ENCODE measurements at regions not wholly inside any gene's neighbourhood (a gene's known extent, or its start where the extent isn't known, plus 50 kb on each side); places are given as distances from the start of the nearest gene placed in this dataset.

DNA sequence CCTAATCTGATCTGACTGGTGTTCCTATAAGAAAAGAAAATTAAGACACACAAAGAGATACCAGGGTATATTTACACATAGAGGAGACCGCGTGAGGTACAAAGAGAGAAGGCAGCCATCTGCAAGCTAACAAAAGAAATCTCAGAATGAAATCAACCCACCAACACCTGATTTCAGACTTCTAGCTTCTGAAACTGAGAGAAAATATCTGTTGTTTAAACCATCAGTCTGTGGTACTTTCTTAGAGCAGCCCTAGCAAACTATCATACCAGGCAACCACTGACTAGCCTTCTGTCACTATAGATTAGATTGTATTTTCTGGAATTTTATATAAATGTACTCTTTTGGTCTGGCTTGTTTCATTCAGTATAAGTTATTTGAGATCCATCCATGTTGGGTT, 779.3 kb upstream of the ACO1 start:
- in situ Hi-C loops (cut with HindIII; ENCODE audit: low sequenced_read_pairs) = no loop called here

DNA sequence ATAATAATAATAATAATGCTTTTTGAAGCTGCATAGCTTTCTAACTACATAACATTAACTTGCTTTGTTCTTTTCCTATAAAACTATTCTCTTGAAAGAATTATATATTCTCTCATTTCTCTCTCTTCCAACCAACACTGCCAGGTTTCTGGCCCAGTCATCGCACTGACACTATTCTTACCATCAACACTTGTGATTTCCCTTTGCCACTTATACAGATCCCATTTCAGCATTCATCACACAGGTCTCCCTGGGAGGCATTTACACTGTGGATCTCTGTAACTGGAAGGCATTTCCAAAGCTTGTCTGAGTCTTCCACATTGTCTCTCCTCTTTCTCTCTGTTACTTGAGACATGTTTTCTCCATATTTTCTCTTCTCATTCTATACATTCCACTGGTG, 777.8 kb upstream of the ACO1 start:
- in situ Hi-C loops (cut with HindIII; ENCODE audit: low sequenced_read_pairs) = no loop called here

DNA sequence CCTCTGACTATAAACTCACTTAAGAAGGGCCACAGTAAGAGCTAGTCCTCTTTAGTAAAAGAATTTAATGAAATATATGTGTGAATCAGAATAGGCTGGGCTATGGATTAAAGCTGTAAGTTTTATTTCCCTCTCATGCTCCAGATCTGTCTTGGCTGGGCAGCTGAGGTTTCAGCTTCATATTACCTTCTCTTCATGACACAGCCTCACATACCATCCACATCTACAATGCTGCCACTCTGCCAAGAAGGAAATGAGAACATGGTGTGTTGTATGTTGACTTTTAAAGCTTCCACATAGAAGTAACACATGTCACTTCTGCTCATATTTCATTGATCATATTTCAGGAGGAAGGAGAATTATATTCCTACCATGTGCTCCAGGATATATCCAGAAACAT, 776.0 kb upstream of the ACO1 start:
- in situ Hi-C loops (cut with HindIII; ENCODE audit: low sequenced_read_pairs) = no loop called here

DNA sequence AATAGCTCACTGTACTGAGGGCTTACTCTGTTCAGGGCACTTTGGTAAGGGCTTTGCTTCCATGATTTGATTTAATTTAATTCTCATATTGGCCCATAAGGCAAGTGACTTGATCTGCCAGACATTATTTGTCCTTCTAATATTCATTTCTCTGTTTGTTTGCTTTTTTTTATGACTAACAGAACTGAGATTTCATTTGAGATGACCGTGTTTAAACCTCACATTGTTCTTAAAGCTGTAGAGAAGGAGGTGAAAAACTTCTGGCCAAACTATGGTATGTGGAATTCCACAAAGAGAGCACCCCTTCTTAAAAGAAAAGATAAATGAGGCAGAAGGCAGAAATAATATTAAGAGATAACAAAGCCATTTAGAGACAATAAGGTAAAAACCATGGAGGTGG, 775.6 kb upstream of the ACO1 start:
- in situ Hi-C loops (cut with HindIII; ENCODE audit: low sequenced_read_pairs) = no loop called here

- in situ Hi-C loops (cut with HindIII; ENCODE audit: low sequenced_read_pairs) = no loop called here
These were observed 772.0 kb upstream of the ACO1 start for GRCh38 chr9:31612336-31613030.

DNA sequence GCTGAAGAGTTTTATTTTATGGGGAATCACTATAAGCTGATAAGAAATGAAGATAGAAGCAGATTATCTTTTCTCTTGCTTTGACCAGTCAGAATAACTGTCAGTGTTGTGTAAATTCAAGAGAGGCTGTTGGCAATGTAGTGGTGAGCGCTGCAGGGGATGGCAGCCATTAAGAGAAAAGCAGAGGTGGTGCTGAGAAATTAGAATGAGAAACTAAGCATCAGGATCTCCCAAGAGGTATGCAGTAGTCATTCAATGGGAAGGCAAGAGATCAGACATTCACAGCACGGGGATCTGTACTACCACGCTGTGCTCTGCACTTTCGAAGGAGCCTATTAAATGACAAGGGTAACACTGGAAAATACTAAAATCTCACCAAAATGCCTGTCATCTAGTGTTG, 768.5 kb upstream of the ACO1 start:
- in situ Hi-C loops (cut with HindIII; ENCODE audit: low sequenced_read_pairs) = no loop called here

DNA sequence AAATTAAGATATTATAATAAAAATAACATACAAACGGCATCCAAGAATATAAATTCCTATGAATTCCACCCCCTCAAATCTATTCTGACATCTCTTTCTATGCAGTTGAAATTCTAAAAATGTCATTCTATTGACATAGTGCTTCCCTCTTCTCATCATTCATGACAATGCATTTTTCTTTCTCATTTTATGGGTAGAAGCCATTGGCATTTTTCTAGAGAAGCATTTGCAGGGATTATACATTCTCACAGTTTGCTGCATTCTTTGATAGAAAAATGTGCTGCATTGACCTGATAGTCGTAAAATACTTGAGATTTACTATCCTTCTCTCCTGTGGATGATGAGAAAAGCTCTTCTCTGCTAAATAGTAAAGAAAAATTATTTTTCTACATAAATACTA, 760.9 kb upstream of the ACO1 start:
- in situ Hi-C loops (cut with HindIII; ENCODE audit: low sequenced_read_pairs) = no loop called here

GRCh38 chr9:31629292-31629691, 755.2 kb upstream of the ACO1 start:
- in situ Hi-C loops (cut with HindIII; ENCODE audit: low sequenced_read_pairs) = no loop called here

DNA sequence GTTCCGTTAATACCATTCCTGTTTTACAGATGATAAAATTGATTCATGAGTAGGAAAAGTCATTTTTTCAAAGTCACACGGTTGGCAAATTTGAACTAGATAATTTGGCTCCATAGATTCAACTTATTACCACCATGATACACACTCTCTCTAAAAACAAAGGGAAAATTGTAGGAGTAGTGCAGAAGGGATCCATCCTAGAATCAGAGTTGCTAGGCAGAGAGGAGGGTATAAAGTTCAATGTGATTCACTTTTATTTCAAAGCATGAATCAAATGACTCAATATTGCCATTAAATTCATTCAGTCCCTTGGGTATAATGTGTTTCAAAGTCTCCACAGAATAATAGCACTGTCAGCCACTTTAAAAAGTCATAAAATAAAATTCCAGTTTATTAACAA, 747.2 kb upstream of the ACO1 start:
- in situ Hi-C loops (cut with HindIII; ENCODE audit: low sequenced_read_pairs) = no loop called here

DNA sequence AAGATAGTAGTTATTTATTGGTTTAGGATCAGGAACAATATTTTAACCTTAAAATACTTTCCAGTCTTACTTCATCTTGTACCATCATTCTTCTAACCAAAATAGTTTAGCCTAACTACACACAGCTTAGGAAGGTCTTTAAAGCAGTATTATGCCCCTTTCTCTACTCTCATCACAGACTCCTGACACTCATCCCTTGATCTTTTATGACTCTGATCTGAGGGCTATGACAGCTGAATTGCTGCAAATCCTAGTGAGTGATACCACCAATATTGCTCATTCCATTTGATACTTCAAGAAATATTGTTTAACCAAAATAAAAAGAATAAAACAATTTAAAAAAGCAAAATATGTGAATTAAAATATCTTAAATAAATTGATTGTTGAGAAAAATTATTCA, 746.6 kb upstream of the ACO1 start:
- in situ Hi-C loops (cut with HindIII; ENCODE audit: low sequenced_read_pairs) = no loop called here

DNA sequence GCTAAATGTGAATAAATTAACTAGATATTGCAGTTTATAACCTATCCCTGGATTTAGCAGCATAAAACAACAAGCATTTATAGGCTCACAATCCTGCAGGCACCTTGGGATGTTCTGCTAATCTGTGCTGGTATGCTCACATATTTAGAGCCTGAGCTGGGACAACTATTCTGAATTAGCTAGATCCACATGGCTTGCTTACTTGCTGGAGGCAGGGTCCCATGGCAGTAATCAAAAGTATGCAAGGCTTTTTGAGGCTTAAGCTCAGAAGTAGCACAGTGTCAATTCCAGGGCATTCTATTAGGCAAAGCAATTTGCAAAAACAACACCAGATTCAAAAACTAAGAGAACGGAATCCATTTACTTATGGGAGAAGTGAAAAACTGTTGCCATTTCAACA, 745.0 kb upstream of the ACO1 start:
- in situ Hi-C loops (cut with HindIII; ENCODE audit: low sequenced_read_pairs) = no loop called here

DNA sequence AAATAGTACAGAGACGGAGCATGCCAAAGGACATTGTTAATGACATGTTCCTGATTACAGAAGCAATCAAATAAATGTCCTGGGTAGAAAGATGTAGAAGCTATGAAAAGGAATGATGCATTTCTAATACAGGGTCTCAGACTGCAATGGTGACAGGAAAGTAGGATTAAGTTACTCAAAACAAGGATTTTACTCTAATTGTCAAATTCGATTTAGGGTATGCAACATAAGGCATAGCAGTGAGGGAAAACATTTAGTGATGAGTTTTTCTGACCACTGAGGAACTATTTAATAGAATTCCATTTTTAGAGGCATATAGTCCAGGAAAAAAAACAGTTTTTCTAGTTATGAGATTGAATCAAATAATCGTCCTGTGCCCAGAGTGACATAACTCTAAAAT, 715.1 kb upstream of the ACO1 start:
- in situ Hi-C loops (cut with HindIII; ENCODE audit: low sequenced_read_pairs) = no loop called here

DNA sequence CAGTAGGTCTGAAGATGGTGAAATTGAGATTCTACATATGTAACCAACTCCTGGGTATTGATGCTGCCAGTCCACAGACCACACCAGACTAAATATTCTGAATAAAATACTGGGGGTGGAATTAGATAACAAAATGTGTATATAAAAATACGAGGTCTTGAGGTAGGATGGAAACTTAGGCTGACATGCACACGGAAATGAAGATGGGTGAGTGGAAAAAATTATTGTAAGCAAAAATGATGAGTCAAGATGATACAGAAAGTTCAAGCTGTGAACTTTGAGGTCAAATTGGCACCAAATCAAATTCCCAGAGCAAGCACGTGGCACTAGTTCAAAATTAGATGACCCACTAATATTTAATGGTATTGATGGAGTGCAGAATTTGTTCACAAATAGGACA, 713.4 kb upstream of the ACO1 start:
- in situ Hi-C loops (cut with HindIII; ENCODE audit: low sequenced_read_pairs) = no loop called here

- in situ Hi-C loops (cut with HindIII; ENCODE audit: low sequenced_read_pairs) = no loop called here
These were observed 710.2 kb upstream of the ACO1 start for GRCh38 chr9:31674264-31674663.

DNA sequence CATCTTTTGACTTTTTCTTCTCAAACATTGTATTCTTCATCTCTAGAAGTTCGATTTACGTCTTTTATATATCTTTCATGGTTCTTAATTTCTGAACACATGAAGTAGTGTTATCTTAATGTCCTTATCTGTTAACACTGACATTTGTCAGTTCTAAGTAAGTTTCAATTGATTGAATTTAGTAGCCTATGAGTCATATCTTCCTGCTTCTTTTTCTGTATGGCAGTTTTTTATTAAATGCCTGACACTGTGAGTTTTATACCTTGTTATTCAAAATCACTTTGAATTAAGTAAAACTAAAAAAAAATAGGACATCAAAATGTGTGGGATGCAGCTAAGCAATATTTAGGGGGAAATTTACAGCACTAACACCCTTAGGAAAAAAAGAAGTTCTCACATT, 707.0 kb upstream of the ACO1 start:
- in situ Hi-C loops (cut with HindIII; ENCODE audit: low sequenced_read_pairs) = no loop called here

- in situ Hi-C loops (cut with HindIII; ENCODE audit: low sequenced_read_pairs) = no loop called here
These were observed 706.6 kb upstream of the ACO1 start for GRCh38 chr9:31677877-31678276.

DNA sequence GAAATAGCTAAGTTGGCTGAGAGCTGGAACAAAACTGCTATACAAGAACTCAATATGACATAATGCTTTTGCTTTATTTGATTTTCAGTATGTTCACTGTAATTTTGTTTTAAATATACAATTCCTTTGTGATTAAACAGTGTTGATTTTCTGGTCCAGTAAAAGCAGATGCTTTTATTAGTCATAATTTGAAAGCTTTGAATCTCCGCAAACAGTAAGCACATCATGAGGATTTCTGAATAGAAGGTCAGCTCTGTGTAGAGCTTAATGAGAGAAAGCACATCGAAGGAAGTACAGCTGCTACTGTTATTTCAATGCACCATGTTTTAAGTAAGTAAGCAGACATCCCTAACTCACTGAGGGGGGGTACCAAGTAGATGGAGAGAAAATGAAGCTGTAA, 701.3 kb upstream of the ACO1 start:
- in situ Hi-C loops (cut with HindIII; ENCODE audit: low sequenced_read_pairs) = no loop called here

DNA sequence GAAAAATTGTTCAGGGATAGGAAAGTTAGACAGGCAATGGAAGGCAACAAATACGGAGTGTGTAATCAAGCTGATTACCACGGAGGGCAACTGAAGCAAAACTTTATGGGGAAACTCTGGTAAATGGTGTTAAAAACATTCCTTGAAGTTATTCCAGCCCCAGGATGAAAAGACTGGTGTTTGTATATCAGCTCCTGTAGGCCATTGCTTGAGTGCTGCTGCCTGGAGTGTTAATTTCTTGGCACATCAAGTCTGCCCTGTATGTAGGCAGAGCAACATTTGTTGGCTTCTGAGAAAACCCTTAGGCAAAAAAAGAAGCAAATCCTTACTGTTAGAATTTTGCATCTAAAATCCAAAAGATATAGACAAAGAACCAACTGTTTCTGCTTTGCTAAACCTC, 686.5 kb upstream of the ACO1 start:
- in situ Hi-C loops (cut with HindIII; ENCODE audit: low sequenced_read_pairs) = no loop called here

DNA sequence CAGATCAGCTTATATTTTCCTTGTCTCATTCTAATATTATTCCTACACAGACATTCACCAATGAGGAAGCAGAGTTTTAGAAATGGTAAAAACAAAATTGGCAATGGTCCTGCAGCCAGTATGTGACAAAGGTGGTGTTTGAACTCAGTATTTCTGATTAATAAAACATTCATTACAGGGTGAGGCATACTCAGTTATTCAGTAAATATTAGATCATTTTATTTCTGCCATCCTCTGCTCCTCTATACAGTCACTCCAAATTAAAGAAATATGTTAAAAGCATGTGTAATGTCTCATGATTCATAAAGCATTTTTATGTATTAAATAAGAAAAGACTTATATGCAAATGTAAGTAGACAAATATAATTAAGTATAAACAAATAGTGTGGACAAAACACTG, 684.6 kb upstream of the ACO1 start:
- in situ Hi-C loops (cut with HindIII; ENCODE audit: low sequenced_read_pairs) = no loop called here

DNA sequence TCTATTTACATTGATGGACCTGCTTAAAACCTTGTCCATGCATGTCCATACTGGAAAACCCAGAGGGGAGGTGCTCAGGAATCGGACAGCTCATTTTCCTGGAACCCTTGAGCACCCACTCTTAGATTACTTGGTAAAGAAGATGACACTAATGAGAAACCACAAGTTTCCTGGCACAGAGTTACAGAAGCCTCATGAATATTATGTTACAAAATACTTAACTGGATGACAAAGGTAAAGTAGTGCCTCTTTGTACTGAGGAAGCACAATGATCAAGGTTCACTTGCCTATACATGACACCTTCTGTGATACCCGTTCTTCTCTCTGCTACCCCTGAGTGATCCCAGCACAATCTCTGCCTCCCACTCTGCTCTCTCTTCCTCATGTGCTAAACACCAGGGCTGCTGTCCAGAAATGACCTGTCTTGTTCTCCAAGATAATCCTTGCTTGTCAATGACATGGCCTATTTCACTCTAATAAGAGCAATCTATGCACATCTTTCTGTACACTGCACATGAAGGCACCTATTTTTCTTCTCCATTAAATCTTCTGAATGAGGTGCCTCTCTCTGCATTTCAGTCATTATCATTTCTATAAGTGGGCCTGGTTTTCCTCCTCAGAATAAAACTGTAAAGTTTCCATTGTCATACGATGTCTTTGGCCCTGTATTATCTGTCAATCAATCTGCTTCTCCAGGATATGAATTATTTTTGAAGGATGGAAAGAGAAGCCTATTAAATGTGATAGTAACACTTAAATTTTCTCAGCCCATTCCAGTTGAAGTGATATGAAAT, 684.0 kb upstream of the ACO1 start:
- in situ Hi-C loops (cut with HindIII; ENCODE audit: low sequenced_read_pairs) = no loop called here

- in situ Hi-C loops (cut with HindIII; ENCODE audit: low sequenced_read_pairs) = no loop called here
These were observed 681.5 kb upstream of the ACO1 start for GRCh38 chr9:31702957-31703356.

DNA sequence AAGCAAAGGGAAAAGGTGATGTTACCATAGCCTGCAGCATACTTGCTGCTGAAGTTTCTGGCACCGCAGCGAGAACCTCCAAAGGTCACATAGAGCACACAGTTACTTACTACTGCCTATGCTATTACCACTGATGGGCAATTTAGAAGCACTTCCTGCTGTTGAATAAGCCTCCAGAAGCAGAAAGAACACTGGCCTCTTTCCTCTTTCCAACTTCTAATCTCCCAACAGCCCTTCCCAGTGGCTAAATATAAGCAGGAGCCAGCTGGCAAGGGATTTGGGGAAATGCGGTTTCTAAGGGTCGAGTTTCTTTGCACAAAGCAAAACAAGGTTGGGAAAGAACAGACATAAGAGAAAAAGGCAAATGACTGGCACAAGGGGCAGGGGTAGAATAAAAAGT, 669.2 kb upstream of the ACO1 start:
- in situ Hi-C loops (cut with HindIII; ENCODE audit: low sequenced_read_pairs) = no loop called here

DNA sequence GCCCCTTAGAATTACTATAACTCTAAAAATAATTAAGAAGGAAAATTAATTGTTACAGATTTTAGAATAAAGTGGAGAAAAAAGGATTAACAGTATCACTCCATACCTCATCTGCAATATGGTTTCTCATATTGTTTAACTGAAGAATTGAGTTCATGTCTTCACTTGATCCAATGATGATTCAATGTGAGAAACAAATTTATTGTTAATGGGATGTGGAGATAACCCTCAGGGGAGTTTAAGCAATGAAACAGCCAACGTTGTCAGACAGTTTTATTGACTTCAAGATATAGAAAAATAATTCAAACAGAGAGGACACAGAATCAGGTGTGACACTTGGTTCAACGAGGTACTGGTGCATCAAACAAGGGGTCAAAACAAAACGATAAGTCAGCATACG, 665.2 kb upstream of the ACO1 start:
- in situ Hi-C loops (cut with HindIII; ENCODE audit: low sequenced_read_pairs) = no loop called here

All from DLD1 (cell line).